ENCODE measurements at regions not wholly inside any gene's neighbourhood (a gene's known extent, or its start where the extent isn't known, plus 50 kb on each side); places are given as distances from the start of the nearest gene placed in this dataset.
"Not testable (repeated sequence)": the region's sequence is repeated elsewhere in the genome, so short reads cannot be mapped to it uniquely, and the experiment has no call there.

GRCh38 chr2:91744700-91745141, 3053.2 kb downstream of the RPIA start:
- not testable (repeated sequence) for TF ChIP-seq POLR2A (IDR thresholded peaks at IDR 0.05; ENCODE audit: low read depth, low read length); SMC3 (IDR thresholded peaks at IDR 0.05; ENCODE audit: low read depth, low read length); RFX5 (IDR thresholded peaks at IDR 0.05; ENCODE audit: low read depth, low read length); CEBPB (IDR thresholded peaks at IDR 0.05; ENCODE audit: low read depth, low read length); ELK1 (IDR thresholded peaks at IDR 0.05; ENCODE audit: borderline replicate concordance, low read depth, low read length); RAD21 (IDR thresholded peaks at IDR 0.05; ENCODE audit: low read length); NFE2L2 (IDR thresholded peaks at IDR 0.05; ENCODE audit: low read depth, low read length); FOS (IDR thresholded peaks at IDR 0.05; ENCODE audit: low read depth, low read length)
- TF ChIP-seq, protein P1, sequence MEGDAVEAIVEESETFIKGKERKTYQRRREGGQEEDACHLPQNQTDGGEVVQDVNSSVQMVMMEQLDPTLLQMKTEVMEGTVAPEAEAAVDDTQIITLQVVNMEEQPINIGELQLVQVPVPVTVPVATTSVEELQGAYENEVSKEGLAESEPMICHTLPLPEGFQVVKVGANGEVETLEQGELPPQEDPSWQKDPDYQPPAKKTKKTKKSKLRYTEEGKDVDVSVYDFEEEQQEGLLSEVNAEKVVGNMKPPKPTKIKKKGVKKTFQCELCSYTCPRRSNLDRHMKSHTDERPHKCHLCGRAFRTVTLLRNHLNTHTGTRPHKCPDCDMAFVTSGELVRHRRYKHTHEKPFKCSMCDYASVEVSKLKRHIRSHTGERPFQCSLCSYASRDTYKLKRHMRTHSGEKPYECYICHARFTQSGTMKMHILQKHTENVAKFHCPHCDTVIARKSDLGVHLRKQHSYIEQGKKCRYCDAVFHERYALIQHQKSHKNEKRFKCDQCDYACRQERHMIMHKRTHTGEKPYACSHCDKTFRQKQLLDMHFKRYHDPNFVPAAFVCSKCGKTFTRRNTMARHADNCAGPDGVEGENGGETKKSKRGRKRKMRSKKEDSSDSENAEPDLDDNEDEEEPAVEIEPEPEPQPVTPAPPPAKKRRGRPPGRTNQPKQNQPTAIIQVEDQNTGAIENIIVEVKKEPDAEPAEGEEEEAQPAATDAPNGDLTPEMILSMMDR (conservative IDR thresholded peaks at IDR 0.05; ENCODE audit: low read depth, low read length) = not testable (repeated sequence)

Measured in IMR-90 (cell line).